Activated gamma-delta T cell (primary cell): ENCODE measurements at regions not wholly inside any gene's neighbourhood (a gene's known extent, or its start where the extent isn't known, plus 50 kb on each side); places are given as distances from the start of the nearest gene placed in this dataset.

ENCODE experiments used
- DNase-seq: peaks from one replicate; lab custom pipeline; 2025; lab: John Stamatoyannopoulos, UW

DNA sequence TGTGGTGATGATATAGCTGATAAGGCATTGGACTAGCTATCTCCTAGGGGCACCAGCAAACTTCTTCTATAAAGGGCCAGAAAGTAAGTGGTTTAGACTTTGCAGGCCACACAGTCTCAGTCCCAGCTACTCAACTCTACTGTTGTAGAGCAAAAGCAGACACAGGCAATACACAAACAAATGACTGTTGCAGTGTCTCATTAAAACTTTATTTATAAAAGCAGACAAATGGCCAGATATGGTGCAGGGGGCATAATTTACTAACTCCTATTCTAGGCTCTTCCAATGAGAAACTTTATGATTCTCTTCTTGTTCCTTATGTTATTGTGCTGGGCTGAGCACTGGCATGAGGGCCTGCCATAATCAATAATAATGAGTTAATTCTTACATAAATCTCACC is 176.8 kb upstream of the POU3F1 start:
- no peak for DNase-seq

GRCh38 chr1:38222891-38223290 is 176.3 kb upstream of the POU3F1 start:
- no peak for DNase-seq

GRCh38 chr1:38221006-38221649 is 174.5 kb upstream of the POU3F1 start:
- no peak for DNase-seq

DNA sequence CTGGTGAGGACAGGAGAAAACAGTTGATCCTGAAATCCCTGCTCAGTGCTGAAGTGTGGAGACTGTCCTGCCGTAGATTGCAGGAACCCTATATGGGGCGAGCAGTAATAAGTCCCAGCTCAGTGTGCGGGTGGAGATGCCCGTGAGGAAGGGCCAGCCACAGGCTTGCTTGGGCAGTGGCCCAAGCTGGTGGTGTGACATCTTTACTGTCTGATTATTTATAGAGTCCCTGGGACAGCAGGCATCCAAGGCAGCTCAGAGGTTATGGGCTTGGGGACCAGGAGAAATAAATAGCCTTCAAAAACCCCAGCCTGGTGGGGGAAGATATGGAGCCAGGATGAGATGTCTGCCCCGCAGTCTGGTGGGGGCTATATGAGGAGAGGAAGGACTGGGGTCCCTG is 170.7 kb upstream of the POU3F1 start:
- no peak for DNase-seq

DNA sequence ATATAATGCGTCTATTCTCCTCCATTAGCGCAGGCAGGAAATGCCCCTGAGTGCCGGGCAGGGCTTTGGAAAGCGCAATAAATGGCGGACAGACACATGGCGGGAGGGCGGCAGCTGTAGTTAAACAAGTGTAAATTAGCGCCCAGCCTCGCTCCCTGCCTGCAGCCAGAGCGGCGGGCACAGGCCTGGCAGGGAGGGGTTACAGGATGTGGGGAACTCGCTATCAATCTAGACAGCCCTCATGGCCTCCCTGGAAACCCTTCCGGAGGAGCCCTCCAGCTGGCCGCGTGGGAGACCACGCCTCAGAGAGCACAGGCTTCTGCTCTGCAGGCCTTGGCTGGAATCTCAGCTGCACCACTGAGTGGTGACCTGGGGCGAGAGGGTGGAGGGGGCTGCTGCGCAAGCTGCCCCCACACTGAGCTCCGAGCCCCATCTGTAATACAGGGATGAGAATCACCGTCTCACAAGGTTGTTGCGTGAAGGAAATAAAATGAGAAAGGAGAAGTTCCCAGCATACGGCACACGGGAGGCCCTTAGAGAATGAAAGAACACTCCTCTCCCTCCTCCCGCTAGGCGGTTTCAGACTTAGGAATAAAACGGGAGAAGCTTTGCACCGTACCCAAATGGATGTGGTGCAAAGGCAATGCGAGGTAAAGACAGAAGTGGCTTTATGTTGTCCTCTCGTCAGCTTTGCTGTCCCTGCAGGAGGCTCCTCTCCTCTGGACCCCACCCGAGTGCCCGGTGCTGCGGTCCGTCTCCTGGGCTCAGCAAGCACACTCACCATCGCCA is 167.2 kb upstream of the POU3F1 start:
- no peak for DNase-seq

DNA sequence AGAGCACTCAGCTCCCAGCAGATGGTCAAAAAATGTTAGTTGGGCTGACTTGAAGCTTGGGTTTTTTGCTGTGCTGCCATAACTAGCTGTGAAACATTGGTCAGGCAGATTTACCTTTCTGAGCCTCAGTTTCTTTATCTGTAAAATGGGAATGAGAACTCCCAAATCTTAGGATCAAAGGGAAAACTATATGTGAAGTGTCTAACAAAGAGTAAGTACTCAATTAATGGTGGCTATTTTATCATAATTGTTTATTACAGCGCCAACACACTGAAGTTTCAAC is 164.2 kb upstream of the POU3F1 start:
- no peak for DNase-seq

GRCh38 chr1:38210021-38210894 is 163.7 kb upstream of the POU3F1 start:
- DNase-seq: no peak

DNA sequence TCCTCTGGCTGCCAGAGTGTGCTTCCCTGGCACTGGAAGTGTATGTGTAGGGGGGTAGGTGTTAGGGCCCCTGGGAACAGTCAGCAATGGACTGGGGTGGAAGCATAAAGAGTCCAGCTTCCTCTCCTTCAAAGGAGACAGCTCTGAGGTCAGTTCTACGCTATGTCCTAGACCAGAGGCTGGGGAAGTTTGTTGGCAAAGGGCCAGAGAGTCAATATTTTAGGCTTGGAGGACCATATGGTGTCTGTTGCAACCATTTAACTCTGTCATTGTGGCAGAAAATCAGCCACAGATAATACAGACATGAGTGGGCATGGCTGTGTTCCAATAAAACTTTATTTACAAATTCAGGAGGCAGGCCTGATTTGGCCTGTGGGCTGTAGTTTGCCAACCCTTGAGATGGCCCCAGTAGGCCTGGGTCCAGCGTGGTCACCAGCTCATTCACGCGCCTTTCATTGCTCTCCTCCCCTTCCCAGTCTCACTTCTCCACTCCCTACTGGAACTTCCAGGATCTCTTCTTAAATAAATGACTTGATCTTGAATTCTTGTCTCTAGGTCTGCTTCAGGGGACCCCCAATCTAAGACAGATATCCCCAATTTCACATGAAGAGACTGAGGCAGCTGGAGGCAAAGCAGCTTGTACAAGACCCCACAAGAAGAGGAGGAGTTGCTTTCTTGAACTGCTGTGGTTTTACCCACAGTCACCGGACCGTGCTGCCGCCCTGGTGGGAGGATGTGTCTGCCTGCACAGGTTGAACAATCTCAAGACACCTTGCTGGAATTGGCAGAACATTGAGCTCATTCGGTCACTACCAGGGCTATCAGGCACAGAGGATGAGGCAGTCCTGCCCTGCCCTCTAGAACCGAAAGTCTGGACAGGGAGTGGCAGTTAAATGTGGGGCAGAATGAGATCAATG is 162.4 kb upstream of the POU3F1 start:
- DNase-seq: no peak

DNA sequence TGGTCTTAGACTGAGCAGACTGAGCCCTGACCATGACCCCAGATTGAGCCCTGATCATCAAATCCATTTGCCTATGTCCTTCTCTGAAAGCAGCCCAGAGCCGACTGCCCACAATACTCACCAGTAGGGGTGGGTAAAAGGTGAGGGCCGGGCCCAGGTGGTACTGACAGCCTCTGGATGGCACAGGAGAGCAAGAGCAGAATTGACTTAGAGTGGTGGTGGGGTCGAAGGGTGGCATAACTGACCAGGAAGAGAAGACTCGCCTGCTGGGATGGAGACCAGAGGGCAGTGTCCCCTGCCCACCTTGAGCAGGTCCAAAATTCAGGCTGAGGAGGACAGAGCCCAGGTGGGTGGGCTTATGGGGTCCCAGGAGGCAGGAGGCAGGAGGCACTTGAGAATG is 161.3 kb upstream of the POU3F1 start:
- DNase-seq: no peak

DNA sequence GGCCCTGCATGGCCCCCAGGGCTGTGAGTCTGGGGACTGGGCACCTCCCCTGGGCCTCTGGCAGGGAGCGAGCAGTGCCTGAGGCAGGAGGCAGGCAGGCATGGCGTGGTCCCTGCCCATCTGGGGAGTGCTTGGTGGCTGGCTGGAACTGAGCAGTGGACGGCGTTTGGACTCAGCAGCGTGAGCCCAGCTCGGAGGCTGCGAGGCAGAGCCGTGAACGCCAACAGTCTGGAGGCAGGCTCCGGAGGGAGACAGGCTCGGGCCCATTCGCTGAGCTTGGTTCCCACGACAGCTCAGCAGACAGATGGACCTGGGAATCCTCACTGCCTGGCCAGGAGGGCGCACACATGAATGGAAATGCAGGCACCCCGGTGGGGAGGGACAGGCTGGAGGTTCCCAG is 160.7 kb upstream of the POU3F1 start:
- no peak for DNase-seq

DNA sequence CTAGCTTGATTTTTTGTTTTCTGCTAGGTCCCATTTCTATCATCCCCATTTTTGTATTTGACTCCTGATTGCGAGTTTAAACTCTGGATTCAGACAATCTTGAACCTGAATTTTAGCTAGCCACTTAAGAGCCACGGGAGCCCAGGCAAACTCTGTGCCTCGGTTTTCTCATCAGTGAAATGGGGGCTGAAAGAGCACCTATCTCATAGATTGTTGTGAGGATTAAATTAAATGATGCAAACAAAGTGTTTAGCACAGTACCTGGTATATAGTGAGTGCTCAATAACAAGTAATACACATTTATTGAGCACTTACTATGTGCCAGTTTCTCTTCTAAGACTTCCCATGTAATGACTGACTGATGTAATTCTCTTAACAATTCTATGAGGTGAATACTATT is 158.1 kb upstream of the POU3F1 start:
- DNase-seq: no peak

GRCh38 chr1:38203441-38203840 is 156.8 kb upstream of the POU3F1 start:
- no peak for DNase-seq

- DNase-seq: no peak
These were observed 154.8 kb upstream of the POU3F1 start for GRCh38 chr1:38201431-38201830.

DNA sequence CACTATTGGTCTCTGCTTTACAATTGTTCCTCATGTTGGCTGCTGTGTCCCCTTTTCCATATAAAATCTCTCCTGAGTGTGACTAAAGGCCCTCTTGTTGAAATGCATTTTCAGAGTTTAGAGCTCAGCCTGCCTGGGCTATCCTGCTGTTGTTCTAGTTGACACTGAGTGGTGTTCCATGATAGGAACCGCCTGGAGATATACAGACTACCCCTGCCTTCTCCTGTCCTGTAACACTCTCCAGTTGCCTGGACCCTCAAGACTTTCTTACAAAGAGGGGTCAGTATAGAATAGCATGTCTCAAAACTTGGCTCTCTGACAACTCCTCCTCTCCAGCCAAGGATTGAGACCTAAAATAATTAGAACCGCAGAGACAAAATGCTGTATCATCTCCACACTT is 152.0 kb upstream of the POU3F1 start:
- no peak for DNase-seq

DNA sequence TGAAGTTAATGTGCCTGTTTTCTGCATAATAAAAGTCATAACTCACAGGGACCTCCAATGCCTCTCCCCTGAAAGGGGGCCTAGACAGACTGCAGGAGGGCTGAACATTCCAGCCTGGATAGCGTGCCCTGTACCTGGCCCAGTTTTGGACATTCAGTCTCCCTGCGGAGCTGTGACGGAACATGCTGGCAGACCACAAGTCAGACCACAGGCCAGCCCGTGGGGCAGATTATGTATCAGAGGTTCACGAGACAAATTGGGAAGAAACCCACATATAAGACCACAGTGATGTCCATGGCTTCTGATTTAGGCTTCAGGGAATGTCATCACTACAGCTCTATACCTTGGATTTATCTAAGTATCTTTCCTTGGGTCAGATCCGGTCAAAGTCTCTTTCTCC is 151.5 kb upstream of the POU3F1 start:
- DNase-seq: no peak

DNA sequence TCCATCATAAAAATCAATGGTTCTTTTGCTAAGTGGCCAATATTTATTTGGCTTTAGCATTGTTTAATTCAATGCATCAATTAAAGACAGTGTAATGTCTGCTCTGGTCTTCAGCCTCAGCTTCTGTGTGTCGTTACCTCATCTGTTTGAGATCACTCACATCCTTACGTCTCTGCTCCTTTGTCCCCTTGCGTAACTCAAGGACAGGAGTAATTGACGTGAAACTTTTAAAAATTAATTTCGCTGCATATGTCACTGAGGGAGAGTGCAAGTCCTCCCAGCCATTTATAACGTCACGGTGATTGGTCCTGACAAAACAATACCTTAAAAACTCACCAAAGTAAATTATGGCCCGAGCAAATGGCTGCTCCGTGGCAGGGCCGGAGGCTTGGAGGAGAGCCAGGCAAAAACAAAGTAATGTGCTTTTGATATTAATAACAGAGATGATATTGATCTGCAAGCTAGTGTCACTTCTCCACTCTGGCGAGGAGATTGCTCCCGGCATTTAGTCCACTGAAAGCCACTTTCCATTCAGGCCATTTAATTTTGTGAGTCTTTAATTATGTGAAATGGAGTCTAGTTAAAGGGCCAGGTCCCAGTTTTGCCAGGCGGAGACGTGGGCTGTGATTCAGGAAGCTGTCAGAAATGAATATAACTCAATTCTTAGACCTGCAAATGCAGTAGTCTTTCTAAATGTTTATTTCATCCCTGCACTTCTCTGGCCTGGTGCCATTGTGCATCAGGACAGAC is 150.9 kb upstream of the POU3F1 start:
- no peak for DNase-seq

GRCh38 chr1:38194472-38194871 is 147.9 kb upstream of the POU3F1 start:
- no peak for DNase-seq

- no peak for DNase-seq
These were observed 146.4 kb upstream of the POU3F1 start for GRCh38 chr1:38193040-38193439.

DNA sequence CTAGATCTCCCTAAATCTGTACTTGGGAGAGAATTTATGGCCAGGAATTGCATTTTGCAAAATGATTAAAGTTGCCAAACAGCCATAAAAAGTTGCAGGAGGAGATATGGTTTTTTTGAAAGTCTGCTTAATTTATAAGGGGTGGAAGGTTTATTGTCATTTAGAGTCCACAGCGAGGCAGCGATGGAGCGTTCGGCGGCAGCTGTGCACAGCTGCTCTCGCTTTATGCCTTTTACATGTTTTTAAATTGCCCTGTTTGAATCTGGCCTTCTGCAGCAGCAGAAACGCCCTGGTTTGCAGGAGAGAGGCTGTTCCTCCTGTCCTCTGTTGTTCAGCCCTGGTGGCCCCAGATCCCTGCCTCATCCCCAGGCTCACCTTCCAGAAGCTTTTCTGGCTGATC is 144.9 kb upstream of the POU3F1 start:
- DNase-seq: no peak

- DNase-seq: no peak
These were observed 144.4 kb upstream of the POU3F1 start for GRCh38 chr1:38190983-38191382.

DNA sequence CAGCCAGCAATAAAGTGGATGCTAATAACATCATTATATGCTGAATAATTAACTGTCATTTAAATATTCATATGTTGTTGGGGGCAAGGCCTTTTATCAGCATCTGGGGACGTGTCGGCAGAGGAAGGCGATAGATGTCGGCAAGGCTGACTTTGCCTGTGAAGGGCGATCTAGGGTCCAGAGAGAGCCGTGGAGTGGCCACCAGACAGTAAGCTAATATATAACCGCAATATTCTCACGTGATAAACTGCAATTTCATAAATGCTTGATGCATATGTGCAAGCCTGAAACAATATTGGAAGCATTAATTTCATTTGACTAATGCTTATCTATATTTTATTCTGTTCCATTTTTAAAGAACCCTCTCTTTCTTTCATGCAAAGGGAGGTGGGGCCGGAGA is 141.0 kb upstream of the POU3F1 start:
- no peak for DNase-seq
